ENCODE measurements at regions not wholly inside any gene's neighbourhood (a gene's known extent, or its start where the extent isn't known, plus 50 kb on each side); places are given as distances from the start of the nearest gene placed in this dataset.

DNA sequence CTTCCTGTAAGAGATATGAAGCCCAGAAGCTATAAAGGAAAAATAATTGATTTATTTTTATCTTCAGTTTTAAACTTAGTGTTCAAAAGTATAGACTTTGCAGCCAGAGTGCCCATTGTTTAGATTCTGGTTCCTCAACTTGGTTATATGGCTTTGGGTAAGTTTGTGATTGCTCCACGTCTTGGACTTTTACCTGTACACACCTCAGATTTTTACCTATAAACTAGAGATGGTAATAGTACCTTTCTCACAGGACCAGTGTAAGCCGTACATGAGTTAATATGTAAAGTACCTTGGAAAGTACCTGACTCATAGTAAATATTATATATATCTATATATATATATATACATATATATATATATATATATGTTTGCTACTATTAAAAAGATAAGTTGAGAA is 283.8 kb downstream of the RAP2B start:
- no peak for TF ChIP-seq CTCF (IDR thresholded peaks at IDR 0.05)

GRCh38 chr3:153448151-153448829 is 286.3 kb downstream of the RAP2B start:
- no peak for TF ChIP-seq CTCF (IDR thresholded peaks at IDR 0.05)

DNA sequence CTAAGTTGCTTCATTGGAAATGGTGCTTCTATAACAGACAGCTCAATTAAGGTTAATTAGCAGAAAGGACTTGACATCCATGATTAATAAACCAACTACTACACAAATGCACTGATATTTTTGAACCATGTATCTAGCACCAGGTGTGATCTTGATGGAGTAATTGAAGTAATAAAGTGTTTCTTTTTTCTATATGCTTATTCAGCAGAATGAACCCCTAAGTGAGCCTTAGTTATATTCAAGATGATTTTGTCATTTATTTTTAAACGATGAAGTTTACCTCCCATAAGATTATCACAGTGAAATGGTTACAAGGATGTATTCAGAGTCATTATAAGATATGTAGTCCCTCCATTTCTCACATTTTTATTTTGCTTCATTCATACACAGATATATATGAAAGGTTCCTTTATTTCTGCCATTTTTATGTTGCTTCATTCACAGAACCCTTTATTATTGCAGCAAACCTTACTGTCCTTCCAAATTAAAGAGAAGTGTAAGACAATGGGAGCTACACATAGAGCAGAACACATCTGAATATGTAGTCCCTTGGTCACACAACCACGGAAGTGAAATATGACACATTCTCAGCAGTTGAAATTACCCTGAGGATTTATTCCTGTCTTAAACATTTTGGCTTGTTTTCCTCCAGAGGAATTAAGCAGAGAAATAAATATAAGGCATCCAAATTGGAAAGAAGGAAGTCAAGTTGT is 295.0 kb downstream of the RAP2B start:
- no peak for TF ChIP-seq CTCF (IDR thresholded peaks at IDR 0.05)

GRCh38 chr3:153458881-153459280 is 296.9 kb downstream of the RAP2B start:
- TF ChIP-seq CTCF (IDR thresholded peaks at IDR 0.05): no peak

- TF ChIP-seq CTCF (IDR thresholded peaks at IDR 0.05): no peak
Measured at GRCh38 chr3:153462545-153462944, 300.5 kb downstream of the RAP2B start.

GRCh38 chr3:153463895-153464294 is 301.9 kb downstream of the RAP2B start:
- TF ChIP-seq CTCF (IDR thresholded peaks at IDR 0.05): no peak

DNA sequence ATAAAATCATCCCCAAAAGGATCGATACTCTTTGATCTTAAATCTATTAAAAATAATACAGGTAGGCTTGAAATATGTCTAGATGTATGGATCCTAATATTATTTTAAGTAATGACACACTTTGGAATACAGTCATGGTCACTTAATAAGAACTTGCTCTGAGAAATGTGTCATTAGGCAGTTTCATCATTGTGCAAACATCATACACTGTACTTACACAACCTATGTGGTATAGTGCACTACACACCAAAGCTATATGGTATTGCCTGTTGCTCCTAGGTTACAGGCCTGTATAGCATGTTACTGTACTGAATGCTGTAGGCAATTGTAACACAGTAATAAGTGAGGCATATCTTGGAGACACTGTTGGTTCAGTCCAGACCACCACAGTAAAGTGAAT is 307.1 kb downstream of the RAP2B start:
- TF ChIP-seq CTCF (IDR thresholded peaks at IDR 0.05): no peak

Measured in LNCAP (cell line).